ENCODE measurements at regions not wholly inside any gene's neighbourhood (a gene's known extent, or its start where the extent isn't known, plus 50 kb on each side); places are given as distances from the start of the nearest gene placed in this dataset.

- TF ChIP-seq EZH2 (IDR thresholded peaks at IDR 0.05; ENCODE audit: insufficient read depth, poor library complexity, severe bottlenecking) (no peak), EZH2phosphoT487 (IDR thresholded peaks at IDR 0.05; ENCODE audit: insufficient read depth, low read depth) (no peak)
Observed at GRCh38 chr1:96367791-96368190, 353.8 kb upstream of the PTBP2 start.
